ENCODE measurements at regions not wholly inside any gene's neighbourhood (a gene's known extent, or its start where the extent isn't known, plus 50 kb on each side); places are given as distances from the start of the nearest gene placed in this dataset.

- TF ChIP-seq POLR2AphosphoS5 (IDR thresholded peaks at IDR 0.05) (no peak), CTCF (IDR thresholded peaks at IDR 0.05) (no peak), POLR2A (IDR thresholded peaks at IDR 0.05) (no peak), EP300 (IDR thresholded peaks at IDR 0.05) (no peak)
These were observed 88.2 kb downstream of the KCTD12 start for GRCh38 chr13:76798037-76798436.
